HG03280 (cell line): ENCODE measurements at regions not wholly inside any gene's neighbourhood (a gene's known extent, or its start where the extent isn't known, plus 50 kb on each side); places are given as distances from the start of the nearest gene placed in this dataset.

Experiments
- ATAC-seq: cut with Tn5 transposase; IDR thresholded peaks from one replicate; pipeline ENCODE4 v1.9.1; 2021; ENCODE audit warnings: mild to moderate bottlenecking, moderate library complexity; ENCODE audit not compliant: unreplicated experiment

- ATAC-seq: no peak
Observed at GRCh38 chr20:57013741-57014140, 252.7 kb downstream of the BMP7 start.

DNA sequence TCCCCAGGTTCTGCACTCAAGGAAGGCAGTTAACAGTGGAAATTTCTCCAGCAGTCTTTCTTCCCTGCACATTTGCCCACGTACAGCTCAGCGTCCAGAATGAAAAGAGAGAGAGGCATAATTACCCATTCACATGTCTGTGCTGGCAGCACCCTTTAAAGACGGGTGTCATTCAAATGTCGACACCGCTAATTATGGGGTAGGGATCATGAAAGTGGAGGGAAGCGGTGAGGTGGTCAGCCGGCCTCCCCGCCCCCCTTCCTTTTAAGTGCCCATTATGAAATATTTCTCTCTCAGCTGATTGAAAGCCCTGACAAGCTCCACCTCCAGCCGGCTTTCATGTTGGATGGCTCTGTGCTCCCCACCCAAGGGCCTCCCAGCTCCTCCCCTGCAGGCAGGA, 246.1 kb downstream of the BMP7 start:
- no peak for ATAC-seq

GRCh38 chr20:57022306-57022705, 244.1 kb downstream of the BMP7 start:
- ATAC-seq: no peak

DNA sequence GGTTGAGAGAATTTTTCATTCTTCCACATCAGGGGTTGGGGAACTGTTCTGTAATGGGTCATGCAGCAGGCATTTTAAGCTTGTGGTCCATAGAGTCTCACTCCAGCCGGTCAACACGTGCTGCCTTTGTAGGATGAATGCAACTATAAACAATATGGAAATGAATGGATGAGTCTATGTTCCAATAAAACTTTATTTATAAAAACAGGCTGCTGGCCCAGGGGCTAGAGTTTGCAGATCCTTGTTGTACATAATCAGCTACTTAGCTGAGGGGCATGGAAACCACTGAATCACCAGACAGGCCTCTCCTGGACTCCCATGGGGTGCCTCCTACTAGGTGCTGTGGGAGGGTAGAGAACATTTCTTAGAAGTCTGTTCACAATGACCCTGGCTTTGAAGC, 243.4 kb downstream of the BMP7 start:
- no peak for ATAC-seq

- ATAC-seq: no peak
Observed at GRCh38 chr20:57023997-57024396, 242.4 kb downstream of the BMP7 start.

- ATAC-seq: no peak
Observed at GRCh38 chr20:57024849-57025248, 241.6 kb downstream of the BMP7 start.

- no peak for ATAC-seq
Observed at GRCh38 chr20:57025261-57025660, 241.2 kb downstream of the BMP7 start.

DNA sequence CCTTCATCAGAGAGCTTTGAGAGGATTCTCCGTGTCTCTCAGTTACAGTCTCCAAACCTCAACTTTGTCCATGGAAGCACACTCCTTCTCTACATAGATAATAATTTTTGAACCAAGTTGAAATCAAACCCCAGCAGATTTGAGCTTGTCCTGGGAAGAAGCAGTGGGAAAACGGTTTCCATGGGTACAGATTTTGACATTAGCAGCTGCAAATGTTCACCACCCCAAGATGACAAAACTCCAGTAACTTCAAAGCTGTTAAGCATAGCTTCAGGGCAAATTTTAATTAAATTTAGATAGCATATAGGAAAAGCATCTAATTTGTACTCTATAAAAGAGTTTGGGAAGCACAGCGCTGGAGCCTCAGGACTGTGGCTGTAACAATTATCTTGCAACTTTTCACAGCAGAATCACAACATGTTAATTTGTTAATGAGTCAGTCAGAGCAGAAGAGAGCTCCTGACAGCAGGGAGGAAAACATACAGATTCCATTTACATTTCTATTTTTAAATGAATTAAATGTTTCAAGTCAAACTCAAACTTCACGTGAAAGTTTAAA, 240.7 kb downstream of the BMP7 start:
- ATAC-seq: no peak

- ATAC-seq: no peak
Observed at GRCh38 chr20:57027777-57028176, 238.7 kb downstream of the BMP7 start.

- no peak for ATAC-seq
Observed at GRCh38 chr20:57030611-57031600, 235.5 kb downstream of the BMP7 start.

GRCh38 chr20:57031867-57032355, 234.5 kb downstream of the BMP7 start:
- ATAC-seq: no peak

DNA sequence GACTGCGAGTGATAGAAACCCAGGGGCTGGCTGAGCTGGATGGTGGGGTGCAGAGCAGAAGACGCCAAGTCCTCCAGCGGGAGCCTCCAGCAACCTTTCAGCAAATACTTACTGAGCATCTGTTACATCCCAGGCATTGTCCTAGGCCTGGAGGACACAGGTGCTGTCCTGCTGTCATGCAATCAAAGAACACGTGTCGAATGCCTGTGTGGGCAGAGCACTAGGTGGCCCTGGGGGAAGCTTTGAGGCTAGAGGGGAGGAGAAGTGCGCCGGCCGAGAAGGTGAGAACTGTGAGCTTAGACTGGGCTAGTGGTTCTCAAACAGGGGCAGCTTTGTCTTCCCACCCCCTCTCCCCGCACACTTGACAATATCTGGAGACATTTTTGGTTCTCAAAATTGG, 233.6 kb downstream of the BMP7 start:
- no peak for ATAC-seq

DNA sequence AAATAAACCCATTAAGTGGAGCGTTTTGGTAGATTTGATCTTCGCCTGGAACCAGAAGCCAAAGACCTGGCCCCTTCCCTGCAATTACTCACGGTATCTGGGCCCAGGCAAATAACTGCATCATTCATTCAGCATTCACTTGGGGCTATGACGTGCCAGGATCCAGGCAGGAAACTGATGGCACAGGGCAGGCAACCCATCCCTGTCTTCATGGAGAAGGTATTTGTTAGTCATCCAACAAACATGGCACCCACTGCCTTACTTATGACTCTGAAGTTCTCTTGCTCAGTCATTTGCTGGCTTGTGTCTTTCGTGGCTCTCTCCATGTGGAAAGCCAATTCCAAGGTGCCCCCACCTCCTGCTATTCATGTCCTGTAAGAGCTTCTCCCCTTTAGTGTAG, 232.4 kb downstream of the BMP7 start:
- no peak for ATAC-seq

GRCh38 chr20:57037689-57038088, 228.8 kb downstream of the BMP7 start:
- ATAC-seq: no peak

DNA sequence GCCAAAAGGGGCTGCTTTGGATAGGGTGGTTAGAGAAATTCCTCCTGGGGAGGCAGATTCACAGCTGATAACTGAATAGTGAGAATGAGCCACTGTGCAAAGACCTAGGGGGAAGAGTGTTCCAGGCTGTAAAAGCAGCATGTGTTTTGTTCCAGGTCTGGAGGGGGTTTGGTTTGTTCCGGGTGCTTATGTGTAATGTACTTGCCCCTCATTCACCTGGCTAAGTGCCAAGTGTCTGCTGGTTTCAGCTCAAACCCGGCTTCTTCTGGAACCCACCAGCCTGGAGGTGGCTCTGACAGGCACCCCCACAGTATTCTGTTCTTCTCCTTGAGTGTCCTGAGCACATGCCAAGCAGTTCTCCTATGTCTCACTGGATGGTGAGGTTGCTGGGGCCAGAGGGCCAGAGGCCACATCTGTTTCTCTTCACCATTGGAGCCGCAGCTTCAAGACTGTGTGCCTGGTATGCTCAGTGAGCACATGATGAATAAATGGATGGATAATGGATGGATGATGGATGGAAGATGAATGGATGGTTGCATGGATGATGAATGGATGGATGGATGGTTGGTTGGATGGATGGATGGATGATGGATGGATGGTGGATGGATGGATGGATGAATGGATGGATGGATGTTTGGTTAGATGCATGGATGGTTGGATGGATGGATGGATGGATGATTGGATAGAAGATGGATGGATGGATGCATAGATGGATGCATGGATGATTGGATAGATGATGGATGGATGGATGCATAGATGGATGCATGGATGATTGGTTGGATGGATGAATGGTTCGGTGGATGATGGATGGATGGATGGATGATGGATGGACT, 227.6 kb downstream of the BMP7 start:
- no peak for ATAC-seq

DNA sequence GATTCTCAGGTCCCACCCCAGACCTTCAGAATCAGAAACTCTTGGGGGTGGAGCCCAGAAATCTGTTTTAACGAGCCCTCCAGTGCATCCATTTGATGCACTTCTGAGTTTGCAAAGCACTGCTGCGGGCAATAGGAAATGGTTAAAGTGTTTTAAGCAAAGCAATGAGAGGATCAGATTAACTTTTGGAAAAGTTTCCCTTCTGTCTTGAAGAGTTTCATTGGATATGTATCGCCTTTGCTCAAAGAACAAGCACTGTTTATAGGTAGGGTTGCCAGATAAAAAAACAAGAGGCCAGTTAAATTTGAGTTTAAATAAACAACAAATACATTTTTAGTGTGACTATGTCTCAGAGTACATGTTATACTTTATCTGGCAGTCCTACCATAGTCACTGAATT, 226.0 kb downstream of the BMP7 start:
- no peak for ATAC-seq

DNA sequence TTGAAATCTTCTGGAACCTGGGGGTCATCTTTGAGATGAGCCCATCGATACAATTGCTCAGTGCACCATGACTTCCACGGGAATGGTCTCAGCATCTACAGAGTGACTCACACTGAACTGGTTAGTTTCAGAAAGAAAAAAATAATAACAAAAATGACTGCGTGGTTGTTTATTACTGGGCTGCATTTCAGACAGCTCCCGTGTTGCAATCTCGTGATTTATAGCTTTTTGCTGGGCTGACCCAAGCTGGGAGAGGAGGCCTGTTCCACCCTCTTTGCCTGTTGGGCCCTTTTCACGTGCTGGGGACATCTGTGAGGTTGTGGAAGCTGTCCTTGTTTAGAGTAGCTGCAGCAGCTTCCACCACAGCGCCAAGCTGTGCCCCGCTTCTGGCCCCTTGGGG, 225.5 kb downstream of the BMP7 start:
- ATAC-seq: no peak

GRCh38 chr20:57043091-57043490, 223.3 kb downstream of the BMP7 start:
- no peak for ATAC-seq

- ATAC-seq: no peak
Observed at GRCh38 chr20:57043669-57044268, 222.7 kb downstream of the BMP7 start.

- ATAC-seq: no peak
Observed at GRCh38 chr20:57047281-57048026, 219.0 kb downstream of the BMP7 start.
